HepG2 (cell line): ENCODE measurements at regions not wholly inside any gene's neighbourhood (a gene's known extent, or its start where the extent isn't known, plus 50 kb on each side); places are given as distances from the start of the nearest gene placed in this dataset.

ENCODE experiments used
- ATAC-seq: fragments of 200-7000 bp; cut with Tn5 transposase; 3 replicates; pipeline ENCODE4 v1.9.1; 2020; ENCODE audit warnings: mild to moderate bottlenecking, moderate library complexity
- BruUV-seq: library from RNA; stranded (reverse); fragments of 400-500 nt; replicated peaks from 2 replicates; lab custom pipeline; 2021; lab: Mats Ljungman, UMichigan
- CTCF ChIA-PET: fragments of 300-600 bp; formaldehyde crosslinking; extraction: SDS; loops from one replicate; lab custom pipeline; 2021; ENCODE audit warnings: low total read pairs, inconsistent platforms, low intra/inter-chr PET ratio; lab: Yijun Ruan, JAX
- POLR2A ChIA-PET: fragments of 350-600 bp; sonication (Branson Sonifier 250); formaldehyde crosslinking; loops from one replicate; lab custom pipeline; 2020; ENCODE audit warnings: antibody characterized with exemption, inconsistent platforms; lab: Yijun Ruan, JAX
- DNase-seq: peaks from one replicate; pipeline ENCODE4 v3.0.0-alpha.2; 2015; ENCODE audit warnings: low spot score
- FAIRE-seq: peaks from 3 replicates; lab custom pipeline; 2011; peaks lifted over from hg19 to GRCh38; lab: Jason Lieb, UNC
- H2AFZ ChIP-seq: one replicate; pipeline ENCODE4 v1.6.1; 2011; ENCODE audit warnings: low read length, inconsistent platforms
- H3K27ac ChIP-seq: fragments of 300-600 bp; 3 replicates; pipeline ENCODE4 v1.8.0; 2011; ENCODE audit warnings: mixed run types, mild to moderate bottlenecking, mixed read lengths, low read length, inconsistent platforms; ENCODE audit not compliant: insufficient read depth; ENCODE audit errors: extremely low read length
- H3K27me3 ChIP-seq, 2 experiments: fragments of 200-600 bp in 1 of 2; 2 replicates in 1 of 2; 3 replicates in 1 of 2; pipeline versions ENCODE4 v1.6.0 to v1.8.0; 2011; ENCODE audit warnings: low read length in 2 of 2, mild to moderate bottlenecking in 2 of 2, moderate library complexity in 2 of 2, inconsistent platforms in 1 of 2; ENCODE audit not compliant: insufficient read depth in 2 of 2, control insufficient read depth in 1 of 2
- H3K36me3 ChIP-seq, 2 experiments: fragments of 200-600 bp in 1 of 2; replicated peaks in 1 of 2; 2 replicates in 1 of 2; 3 replicates in 1 of 2; pipeline versions ENCODE4 v1.5.1 to v1.8.0; 2011; ENCODE audit warnings: low read length in 2 of 2, inconsistent platforms in 1 of 2; ENCODE audit not compliant: insufficient read depth in 2 of 2, control insufficient read depth in 1 of 2
- H3K4me1 ChIP-seq: 2 replicates; pipeline ENCODE4 v1.5.1; 2012; ENCODE audit warnings: low read length, inconsistent platforms; ENCODE audit not compliant: insufficient read depth
- H3K4me2 ChIP-seq: 2 replicates; pipeline ENCODE4 v1.6.0; 2011; ENCODE audit warnings: low read depth, low read length, inconsistent platforms
- H3K4me3 ChIP-seq, 3 experiments: fragments of 200-600 bp in 1 of 3; sonication (generic), shearing (Covaris generic) in 1 of 3; replicated peaks in 1 of 3; 2 replicates each; pipeline ENCODE4 v1.5.1; 2011 to 2016; ENCODE audit warnings: low read length in 3 of 3, inconsistent platforms in 2 of 3, low read depth in 2 of 3, mild to moderate bottlenecking in 2 of 3, control low read depth in 1 of 3, mixed read lengths in 1 of 3; ENCODE audit not compliant: insufficient read depth in 1 of 3
- H3K79me2 ChIP-seq: one replicate; pipeline ENCODE4 v1.6.1; 2011; ENCODE audit warnings: low read length, inconsistent platforms; ENCODE audit not compliant: insufficient read depth
- H3K9ac ChIP-seq: 2 replicates; pipeline ENCODE4 v1.6.0; 2011; ENCODE audit warnings: mild to moderate bottlenecking, low read depth, low read length, inconsistent platforms; ENCODE audit not compliant: insufficient read depth
- H3K9me3 ChIP-seq: 2 replicates; pipeline ENCODE4 v1.5.1; 2012; ENCODE audit warnings: mild to moderate bottlenecking, low read length
- H4K20me1 ChIP-seq: 2 replicates; pipeline ENCODE4 v1.6.0; 2011; ENCODE audit warnings: inconsistent platforms, mild to moderate bottlenecking, low read length, moderate library complexity; ENCODE audit not compliant: insufficient read depth
- AHDC1 ChIP-seq: sonication (generic); formaldehyde crosslinking; IDR thresholded peaks from 2 replicates; pipeline ENCODE4 v1.5.1; 2020; ENCODE audit warnings: mild to moderate bottlenecking, missing genetic modification reagents, borderline replicate concordance
- BORCS8-MEF2B ChIP-seq: sonication (generic); formaldehyde crosslinking; IDR thresholded peaks from 2 replicates; pipeline ENCODE4 v1.8.0; 2022; ENCODE audit warnings: mild to moderate bottlenecking, missing genetic modification reagents
- CEBPB ChIP-seq: IDR thresholded peaks from 2 replicates; pipeline ENCODE4 v1.6.1; 2011; ENCODE audit warnings: low read depth, low read length, improper control_type of control experiment, borderline replicate concordance
- ELF3 ChIP-seq: IDR thresholded peaks from 2 replicates; pipeline ENCODE4 v1.6.1; 2016; ENCODE audit warnings: missing genetic modification reagents, missing compliant biosample characterization
- JARID2 ChIP-seq: sonication (generic); formaldehyde crosslinking; IDR thresholded peaks from 2 replicates; pipeline ENCODE4 v1.8.1; 2023; ENCODE audit warnings: missing genetic modification reagents, inconsistent platforms; ENCODE audit not compliant: insufficient replicate concordance
- PHF21A ChIP-seq: sonication (generic); formaldehyde crosslinking; IDR thresholded peaks from 2 replicates; pipeline ENCODE4 v1.5.0; 2020; ENCODE audit warnings: mild to moderate bottlenecking, missing genetic modification reagents
- SRSF1 ChIP-seq: fragments of 200-400 bp; formaldehyde crosslinking; optimal IDR thresholded peaks from 2 replicates; pipeline ENCODE3; 2017; ENCODE audit warnings: mild to moderate bottlenecking, low read depth, low read length, moderate library complexity
- ZBTB38 ChIP-seq: sonication (generic); formaldehyde crosslinking; IDR thresholded peaks from 2 replicates; pipeline ENCODE4 v1.5.1; 2020; ENCODE audit warnings: mild to moderate bottlenecking, missing genetic modification reagents
- ZNF44 ChIP-seq: sonication (generic); formaldehyde crosslinking; IDR thresholded peaks from 2 replicates; pipeline ENCODE4 v1.5.1; 2020; ENCODE audit warnings: mild to moderate bottlenecking, missing genetic modification reagents
- ZNF484 ChIP-seq: sonication (generic); formaldehyde crosslinking; IDR thresholded peaks from 2 replicates; pipeline ENCODE4 v1.5.1; 2020; ENCODE audit warnings: mild to moderate bottlenecking, low read depth, missing genetic modification reagents, borderline replicate concordance
- WGBS: methylation state at CpG from one replicate; pipeline ENCODE4 v1.1.6; 2017; ENCODE audit warnings: low lambda C conversion rate; 5-methylcytosine and 5-hydroxymethylcytosine counted together
- in situ Hi-C: cut with HindIII; loops from 2 replicates; pipeline ENCODE4 v1.10.0; 2017; ENCODE audit warnings: low pct_unique_long_range_greater_than_20kb; ENCODE audit not compliant: extremely low pct_ligation_motif_present
- intact Hi-C: fragments of 100-400 bp; cut with micrococcal nuclease; formaldehyde crosslinking; loops from one replicate; pipeline ENCODE4 v1.10.0; 2022; ENCODE audit not compliant: unreplicated experiment
- TF ChIP-seq, protein P1 (sequence below): sonication (generic); formaldehyde crosslinking; IDR thresholded peaks from 2 replicates; pipeline ENCODE4 v1.5.0; 2020; ENCODE audit warnings: mild to moderate bottlenecking, missing genetic modification reagents
- TF ChIP-seq, protein P2 (sequence below): sonication (generic); formaldehyde crosslinking; IDR thresholded peaks from 2 replicates; pipeline ENCODE4 v1.4.0; 2020; ENCODE audit warnings: missing genetic modification reagents

DNA sequence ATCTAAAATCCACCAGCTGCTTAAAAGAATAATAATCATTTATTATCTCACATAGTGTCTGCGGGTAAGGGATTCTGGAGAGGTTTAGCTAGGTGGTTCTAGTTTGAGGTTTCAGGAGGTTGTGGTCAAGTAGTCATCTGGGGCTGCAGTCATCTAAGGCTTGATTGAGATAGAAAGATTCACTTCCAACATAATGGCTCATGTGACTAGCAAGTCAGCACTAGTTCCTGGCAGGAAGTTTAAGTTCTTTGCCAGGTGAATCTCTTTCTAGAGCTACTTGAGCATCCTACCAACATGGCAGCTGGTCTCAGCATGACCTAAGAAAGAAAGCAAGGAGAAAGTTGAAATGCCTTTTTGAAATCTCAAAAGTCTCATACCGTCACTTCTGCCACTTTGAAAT is 128.8 kb downstream of the EDN1 start (continued):
- TF ChIP-seq, protein P1, sequence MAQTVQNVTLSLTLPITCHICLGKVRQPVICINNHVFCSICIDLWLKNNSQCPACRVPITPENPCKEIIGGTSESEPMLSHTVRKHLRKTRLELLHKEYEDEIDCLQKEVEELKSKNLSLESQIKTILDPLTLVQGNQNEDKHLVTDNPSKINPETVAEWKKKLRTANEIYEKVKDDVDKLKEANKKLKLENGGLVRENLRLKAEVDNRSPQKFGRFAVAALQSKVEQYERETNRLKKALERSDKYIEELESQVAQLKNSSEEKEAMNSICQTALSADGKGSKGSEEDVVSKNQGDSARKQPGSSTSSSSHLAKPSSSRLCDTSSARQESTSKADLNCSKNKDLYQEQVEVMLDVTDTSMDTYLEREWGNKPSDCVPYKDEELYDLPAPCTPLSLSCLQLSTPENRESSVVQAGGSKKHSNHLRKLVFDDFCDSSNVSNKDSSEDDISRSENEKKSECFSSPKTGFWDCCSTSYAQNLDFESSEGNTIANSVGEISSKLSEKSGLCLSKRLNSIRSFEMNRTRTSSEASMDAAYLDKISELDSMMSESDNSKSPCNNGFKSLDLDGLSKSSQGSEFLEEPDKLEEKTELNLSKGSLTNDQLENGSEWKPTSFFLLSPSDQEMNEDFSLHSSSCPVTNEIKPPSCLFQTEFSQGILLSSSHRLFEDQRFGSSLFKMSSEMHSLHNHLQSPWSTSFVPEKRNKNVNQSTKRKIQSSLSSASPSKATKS = no peak
- no peak for TF ChIP-seq ZNF484
- TF ChIP-seq CEBPB = no peak
- TF ChIP-seq ZNF44 = no peak
- no peak for TF ChIP-seq BORCS8-MEF2B
- TF ChIP-seq ZBTB38 (CRISPR knock-in tag) = no peak
- TF ChIP-seq, protein P2, sequence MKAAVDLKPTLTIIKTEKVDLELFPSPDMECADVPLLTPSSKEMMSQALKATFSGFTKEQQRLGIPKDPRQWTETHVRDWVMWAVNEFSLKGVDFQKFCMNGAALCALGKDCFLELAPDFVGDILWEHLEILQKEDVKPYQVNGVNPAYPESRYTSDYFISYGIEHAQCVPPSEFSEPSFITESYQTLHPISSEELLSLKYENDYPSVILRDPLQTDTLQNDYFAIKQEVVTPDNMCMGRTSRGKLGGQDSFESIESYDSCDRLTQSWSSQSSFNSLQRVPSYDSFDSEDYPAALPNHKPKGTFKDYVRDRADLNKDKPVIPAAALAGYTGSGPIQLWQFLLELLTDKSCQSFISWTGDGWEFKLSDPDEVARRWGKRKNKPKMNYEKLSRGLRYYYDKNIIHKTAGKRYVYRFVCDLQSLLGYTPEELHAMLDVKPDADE (CRISPR knock-in tag) = no peak
- TF ChIP-seq PHF21A = no peak
- TF ChIP-seq, all 625 proteins: peak for 0

DNA sequence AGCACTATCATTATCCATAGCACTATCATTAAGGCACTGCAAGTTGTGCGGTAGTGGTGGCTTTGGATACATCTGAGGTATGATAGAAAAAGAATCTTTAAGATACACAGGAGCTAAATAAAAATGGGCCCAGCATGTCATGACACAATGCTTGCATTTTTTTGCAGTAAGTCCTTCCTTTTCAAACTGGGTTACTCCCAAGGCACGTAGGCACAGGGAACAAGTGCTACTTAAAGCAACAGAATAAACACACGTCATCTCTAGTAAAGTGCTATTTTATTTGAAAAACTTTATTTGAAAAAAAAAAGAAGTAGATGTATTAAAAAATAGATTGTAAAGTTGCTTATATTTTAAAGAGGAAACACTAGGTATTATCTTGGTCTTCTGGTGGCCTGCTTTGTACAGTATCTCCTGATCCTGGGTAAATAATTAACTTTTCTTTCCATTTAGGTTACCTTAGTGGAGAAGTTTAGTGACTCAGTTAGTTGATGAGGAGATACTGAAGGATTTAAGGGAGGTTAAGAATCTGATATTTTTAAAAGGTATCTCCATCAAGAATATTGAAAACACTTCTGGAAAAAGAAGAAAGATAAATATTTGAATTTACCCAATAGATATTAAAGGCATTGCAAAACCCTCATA is 129.6 kb downstream of the EDN1 start:
- H3K27ac ChIP-seq = no peak overlapping the region
- H3K4me3 ChIP-seq = no peak overlapping the region
- 0 out of 2 replicates have a peak overlapping the region, but pooled peaks have one; percentile 25 for H3K4me2 ChIP-seq
- BruUV-seq = no TSS peak
- peaks cover 5% of the 10 kb centered on the region; the same call in 1 of the 2 replicates for H3K9me3 ChIP-seq
- H3K79me2 ChIP-seq = no peaks in the 10 kb centered on the region
- ATAC-seq (peak; percentile 59; the same call in 2 of the 3 replicates), DNase-seq (peak; percentile 24), FAIRE-seq (no peak)
- no peaks in the 10 kb centered on the region for H3K36me3 ChIP-seq
- no peak overlapping the region for H2AFZ ChIP-seq
- no peaks in the 10 kb centered on the region for H3K27me3 ChIP-seq
- H3K9ac ChIP-seq = no peak overlapping the region
- H4K20me1 ChIP-seq = no peaks in the 10 kb centered on the region
- 0 out of 2 replicates have a peak, but pooled peaks cover 4% of the 10 kb centered on the region for H3K4me1 ChIP-seq
- POLR2A ChIA-PET = no interaction called here
- in situ Hi-C loops (no loop called here), intact Hi-C loops (no loop called here)
- WGBS = 3% methylated on average over 3 of the region's 3 CpGs
- CTCF ChIA-PET = no interaction called here
- TF ChIP-seq ELF3 (CRISPR knock-in tag) (peak; percentile 26; the same call in 1 of the 2 replicates), SRSF1 (no peak), JARID2 (CRISPR knock-in tag) (no peak), AHDC1 (CRISPR knock-in tag) (no peak)
